PC-9 (cell line): ENCODE measurements at regions not wholly inside any gene's neighbourhood (a gene's known extent, or its start where the extent isn't known, plus 50 kb on each side); places are given as distances from the start of the nearest gene placed in this dataset.

Experiments
- BruUV-seq: library from RNA; stranded (reverse); fragments of 400-500 nt; replicated peaks from 2 replicates; lab custom pipeline; 2021; lab: Mats Ljungman, UMichigan
- CTCF ChIA-PET: fragments of 300-600 bp; sonication (Branson Sonifier 250); formaldehyde crosslinking; loops from one replicate; lab custom pipeline; 2022; ENCODE audit warnings: antibody characterized with exemption; lab: Charles Lee
- POLR2A ChIA-PET: fragments of 300-600 bp; sonication (Branson Sonifier 250); formaldehyde crosslinking; loops from one replicate; lab custom pipeline; 2022; ENCODE audit warnings: antibody characterized with exemption; ENCODE audit not compliant: unreplicated experiment; lab: Charles Lee
- DNase-seq, 2 experiments: peaks; one replicate each; pipeline versions ENCODE4 v3.0.0 to v3.0.0-alpha.2; 2015 to 2022; ENCODE audit warnings: mixed read lengths in 1 of 2
- H2AFZ ChIP-seq: fragments of 200-600 bp; sonication (generic); 2 replicates; pipeline ENCODE4 v1.8.1; 2017; ENCODE audit warnings: antibody characterized with exemption
- H3F3A ChIP-seq: fragments of 200-600 bp; sonication (generic); 2 replicates; pipeline ENCODE4 v1.8.1; 2017; ENCODE audit warnings: antibody characterized with exemption, mild to moderate bottlenecking, low read depth; ENCODE audit not compliant: insufficient read depth
- H3K27ac ChIP-seq: fragments of 200-600 bp; sonication (generic); 2 replicates; pipeline ENCODE4 v1.6.1; 2016; ENCODE audit warnings: mixed run types
- H3K27me3 ChIP-seq: fragments of 200-600 bp; sonication (generic); 2 replicates; pipeline ENCODE4 v1.6.1; 2016; ENCODE audit warnings: low read depth, mixed run types; ENCODE audit not compliant: insufficient read depth
- H3K36me3 ChIP-seq: fragments of 200-600 bp; sonication (generic); 2 replicates; pipeline ENCODE4 v1.6.1; 2016; ENCODE audit warnings: low read depth, mixed run types
- H3K4me1 ChIP-seq: fragments of 200-600 bp; sonication (generic); replicated peaks from 2 replicates; pipeline ENCODE4 v1.6.1; 2016; ENCODE audit warnings: mixed run types; ENCODE audit not compliant: insufficient read depth
- H3K4me2 ChIP-seq: fragments of 200-600 bp; sonication (generic); 2 replicates; pipeline ENCODE4 v1.6.1; 2017; ENCODE audit warnings: mixed run types
- H3K4me3 ChIP-seq: fragments of 200-600 bp; sonication (generic); 2 replicates; pipeline ENCODE4 v1.6.1; 2016; ENCODE audit warnings: mixed run types
- H3K79me2 ChIP-seq: fragments of 200-600 bp; sonication (generic); 2 replicates; pipeline ENCODE4 v1.6.1; 2017; ENCODE audit warnings: low read depth, mixed run types
- H3K9me2 ChIP-seq: fragments of 200-600 bp; sonication (generic); 2 replicates; pipeline ENCODE4 v1.8.1; 2017; ENCODE audit warnings: mild to moderate bottlenecking; ENCODE audit not compliant: insufficient read depth
- H3K9me3 ChIP-seq: fragments of 200-600 bp; sonication (generic); 2 replicates; pipeline ENCODE4 v1.8.1; 2016; ENCODE audit warnings: low read depth; ENCODE audit not compliant: insufficient read depth
- H4K20me1 ChIP-seq: fragments of 200-600 bp; sonication (generic); 2 replicates; pipeline ENCODE4 v1.8.1; 2017; ENCODE audit not compliant: insufficient read depth
- EZH2 ChIP-seq: fragments of 200-600 bp; sonication (generic); IDR thresholded peaks from 2 replicates; pipeline ENCODE4 v1.8.0; 2017; ENCODE audit warnings: antibody characterized with exemption, low read depth
- intact Hi-C: fragments of 100-400 bp; cut with micrococcal nuclease; formaldehyde crosslinking; loops from one replicate; pipeline ENCODE4 v1.10.0; 2022; ENCODE audit not compliant: unreplicated experiment
- TF ChIP-seq, protein P1 (sequence below): fragments of 200-600 bp; sonication (generic); conservative IDR thresholded peaks from 2 replicates; pipeline ENCODE4 v1.6.1; 2017; ENCODE audit warnings: mixed run types, antibody characterized with exemption, mild to moderate bottlenecking, moderate library complexity

DNA sequence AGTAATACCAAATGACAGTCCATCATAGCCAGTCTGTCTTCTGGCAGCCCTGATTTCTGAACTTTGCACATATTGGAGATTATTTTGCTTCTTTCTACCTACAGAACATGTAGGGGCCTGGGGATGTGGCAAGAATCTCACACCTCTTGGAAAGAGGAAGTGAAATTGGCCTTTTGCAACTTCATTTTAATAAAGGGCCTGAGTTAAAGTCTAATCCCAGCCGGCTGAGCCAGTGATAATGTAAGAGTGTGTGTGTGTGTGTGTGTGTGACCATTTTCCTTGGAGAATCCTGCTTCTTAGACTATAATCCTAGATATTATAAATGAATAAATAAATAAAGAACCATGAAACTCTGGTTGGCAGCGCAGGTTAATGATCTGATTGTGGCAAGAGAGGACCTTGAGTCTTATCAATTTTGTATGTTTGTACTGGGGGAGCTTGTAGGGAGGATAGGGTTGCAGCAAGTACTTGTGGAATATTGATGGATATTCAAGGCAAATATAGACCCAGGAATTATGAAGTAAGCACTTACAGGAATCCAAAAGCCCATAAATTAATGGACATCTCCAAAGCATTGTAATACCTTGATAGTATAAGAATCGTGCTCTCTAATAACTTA is 233.2 kb upstream of the AMIGO2 start:
- H3K9me3 ChIP-seq: 0 out of 2 replicates have a peak, but pooled peaks cover 6% of the 10 kb centered on the region
- no peak overlapping the region for H2AFZ ChIP-seq
- no peak overlapping the region for H3K27ac ChIP-seq
- 0 out of 2 replicates have a peak, but pooled peaks cover 5% of the 10 kb centered on the region for H3K9me2 ChIP-seq
- no peak overlapping the region for H3K4me2 ChIP-seq
- H4K20me1 ChIP-seq: no peaks in the 10 kb centered on the region
- no TSS peak for BruUV-seq
- no peaks in the 10 kb centered on the region for H3K79me2 ChIP-seq
- DNase-seq: no peak
- no peaks in the 10 kb centered on the region for H3K27me3 ChIP-seq
- intact Hi-C loops: no loop called here
- no peaks in the 10 kb centered on the region for H3K36me3 ChIP-seq
- POLR2A ChIA-PET: no interaction called here
- H3F3A ChIP-seq: no peaks in the 10 kb centered on the region
- no peaks in the 10 kb centered on the region; the same call in 1 of the 2 replicates for H3K4me1 ChIP-seq
- CTCF ChIA-PET: no interaction called here
- H3K4me3 ChIP-seq: no peak overlapping the region
- no peak for TF ChIP-seq EZH2
- TF ChIP-seq, protein P1, sequence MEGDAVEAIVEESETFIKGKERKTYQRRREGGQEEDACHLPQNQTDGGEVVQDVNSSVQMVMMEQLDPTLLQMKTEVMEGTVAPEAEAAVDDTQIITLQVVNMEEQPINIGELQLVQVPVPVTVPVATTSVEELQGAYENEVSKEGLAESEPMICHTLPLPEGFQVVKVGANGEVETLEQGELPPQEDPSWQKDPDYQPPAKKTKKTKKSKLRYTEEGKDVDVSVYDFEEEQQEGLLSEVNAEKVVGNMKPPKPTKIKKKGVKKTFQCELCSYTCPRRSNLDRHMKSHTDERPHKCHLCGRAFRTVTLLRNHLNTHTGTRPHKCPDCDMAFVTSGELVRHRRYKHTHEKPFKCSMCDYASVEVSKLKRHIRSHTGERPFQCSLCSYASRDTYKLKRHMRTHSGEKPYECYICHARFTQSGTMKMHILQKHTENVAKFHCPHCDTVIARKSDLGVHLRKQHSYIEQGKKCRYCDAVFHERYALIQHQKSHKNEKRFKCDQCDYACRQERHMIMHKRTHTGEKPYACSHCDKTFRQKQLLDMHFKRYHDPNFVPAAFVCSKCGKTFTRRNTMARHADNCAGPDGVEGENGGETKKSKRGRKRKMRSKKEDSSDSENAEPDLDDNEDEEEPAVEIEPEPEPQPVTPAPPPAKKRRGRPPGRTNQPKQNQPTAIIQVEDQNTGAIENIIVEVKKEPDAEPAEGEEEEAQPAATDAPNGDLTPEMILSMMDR: no peak

DNA sequence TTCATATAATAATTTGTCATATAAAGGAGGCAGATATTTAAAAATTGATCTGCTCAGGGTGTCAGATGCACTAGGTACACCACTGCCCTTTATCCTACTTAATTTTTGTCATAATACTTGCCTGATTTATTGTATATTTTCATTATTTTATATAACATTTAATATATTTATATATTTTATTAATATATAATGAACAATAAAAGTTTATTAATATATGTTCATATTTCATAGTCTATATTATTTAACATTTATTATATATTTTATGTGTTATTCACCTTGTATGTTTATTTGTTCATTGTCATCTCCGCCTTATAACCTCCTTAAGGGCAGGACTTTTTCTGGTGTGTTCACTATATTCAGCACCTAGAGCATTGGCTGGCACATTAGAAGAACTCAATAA is 232.4 kb upstream of the AMIGO2 start:
- Histone ChIP-seq H3K9me2 (0 out of 2 replicates have a peak, but pooled peaks cover 5% of the 10 kb centered on the region), H3K4me1 (peaks cover 5% of the 10 kb centered on the region; the same call in 1 of the 2 replicates), H3K9me3 (0 out of 2 replicates have a peak, but pooled peaks cover 6% of the 10 kb centered on the region), H3K4me3 (no peak overlapping the region), H3F3A (no peaks in the 10 kb centered on the region), H3K79me2 (no peaks in the 10 kb centered on the region), H4K20me1 (no peaks in the 10 kb centered on the region), H3K27ac (no peak overlapping the region), H2AFZ (no peak overlapping the region), H3K27me3 (no peaks in the 10 kb centered on the region), H3K4me2 (no peak overlapping the region), H3K36me3 (no peaks in the 10 kb centered on the region)
- ChIA-PET POLR2A (no interaction called here), CTCF (no interaction called here)
- DNase-seq: no peak
- intact Hi-C loops: no loop called here
- no TSS peak for BruUV-seq
- TF ChIP-seq, protein P1: no peak

DNA sequence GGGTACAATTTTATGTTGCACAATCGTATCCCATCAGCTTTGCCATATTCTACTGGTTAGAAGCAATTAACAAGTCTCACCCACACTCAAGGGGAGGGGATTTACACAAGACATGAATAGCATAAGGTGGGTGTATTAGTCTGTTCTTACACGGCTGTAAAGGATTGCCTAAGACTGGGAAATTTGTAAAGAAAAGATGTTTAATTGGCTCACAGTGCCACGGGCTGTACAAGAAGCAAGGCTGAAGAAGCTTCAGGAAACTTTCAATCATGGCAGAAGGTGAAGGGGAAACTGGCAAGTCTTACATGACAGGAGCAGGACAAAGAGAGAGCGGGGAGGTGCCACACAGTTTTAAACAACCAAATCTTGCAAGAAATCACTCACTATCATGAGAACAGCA is 231.8 kb upstream of the AMIGO2 start:
- intact Hi-C loops: no loop called here
- H3F3A ChIP-seq: no peaks in the 10 kb centered on the region
- DNase-seq: no peak
- no peaks in the 10 kb centered on the region for H3K36me3 ChIP-seq
- no peaks in the 10 kb centered on the region for H3K27me3 ChIP-seq
- H3K27ac ChIP-seq: no peak overlapping the region
- no peak overlapping the region for H3K4me2 ChIP-seq
- H4K20me1 ChIP-seq: no peaks in the 10 kb centered on the region
- no peak overlapping the region for H2AFZ ChIP-seq
- H3K9me3 ChIP-seq: peaks cover 10% of the 10 kb centered on the region; the same call in 1 of the 2 replicates
- 0 out of 2 replicates have a peak, but pooled peaks cover 5% of the 10 kb centered on the region for H3K9me2 ChIP-seq
- POLR2A ChIA-PET: no interaction called here
- CTCF ChIA-PET: no interaction called here
- no peak overlapping the region for H3K4me3 ChIP-seq
- H3K79me2 ChIP-seq: no peaks in the 10 kb centered on the region
- no TSS peak for BruUV-seq
- no peak for TF ChIP-seq EZH2
- TF ChIP-seq, protein P1: no peak
- H3K4me1 ChIP-seq: peaks cover 5% of the 10 kb centered on the region; the same call in 1 of the 2 replicates
